NCI-H446 (cell line): ENCODE measurements at regions not wholly inside any gene's neighbourhood (a gene's known extent, or its start where the extent isn't known, plus 50 kb on each side); places are given as distances from the start of the nearest gene placed in this dataset.
"Not testable (repeated sequence)": the region's sequence is repeated elsewhere in the genome, so short reads cannot be mapped to it uniquely, and the experiment has no call there.

Source experiments
- DNase-seq, 2 experiments: peaks; one replicate each; lab custom pipeline; 2025; lab: John Stamatoyannopoulos, UW

- not testable (repeated sequence) for DNase-seq
Observed at GRCh38 chr7:121497545-121497944, 101.4 kb upstream of the FAM3C start.

GRCh38 chr7:121494516-121494915, 98.4 kb upstream of the FAM3C start:
- no peak for DNase-seq

DNA sequence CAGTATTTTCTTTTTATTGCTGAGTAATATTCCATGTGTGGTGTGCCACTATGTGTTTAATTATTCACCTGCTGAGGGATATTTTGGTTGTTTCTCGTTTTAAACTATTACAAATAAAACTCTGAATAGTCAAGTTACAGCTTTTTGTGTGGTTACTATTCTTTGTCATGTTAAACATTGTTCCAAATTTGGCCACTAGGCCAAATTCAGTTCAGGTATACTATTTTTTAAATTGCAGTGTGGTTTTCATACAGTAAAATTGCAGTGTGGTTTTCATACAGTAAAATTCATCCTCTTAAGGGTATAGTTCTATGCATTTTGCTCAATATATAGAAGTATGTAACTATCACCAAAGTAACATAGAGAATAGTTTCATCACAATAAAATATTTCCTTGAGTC, 97.4 kb upstream of the FAM3C start:
- no peak for DNase-seq

DNA sequence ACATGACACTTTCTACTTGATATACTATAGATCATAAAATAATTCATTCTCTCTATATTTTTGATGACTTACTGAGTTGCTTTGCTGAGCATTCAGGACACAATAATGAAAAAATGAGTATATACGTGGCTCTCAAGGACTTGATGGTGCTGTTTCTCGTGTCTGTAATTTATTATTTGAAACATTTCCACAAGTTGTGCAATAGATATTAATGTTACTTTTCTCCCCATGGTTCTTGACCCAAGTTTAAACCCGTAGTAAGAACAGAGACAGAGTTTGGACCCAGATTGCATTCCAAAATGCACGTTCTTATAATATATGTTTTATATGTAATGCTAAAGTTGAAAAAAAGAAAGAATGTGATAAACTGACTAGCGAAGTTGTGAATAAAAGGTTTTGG, 94.2 kb upstream of the FAM3C start:
- no peak for DNase-seq

GRCh38 chr7:121489440-121489839, 93.3 kb upstream of the FAM3C start:
- no peak for DNase-seq

DNA sequence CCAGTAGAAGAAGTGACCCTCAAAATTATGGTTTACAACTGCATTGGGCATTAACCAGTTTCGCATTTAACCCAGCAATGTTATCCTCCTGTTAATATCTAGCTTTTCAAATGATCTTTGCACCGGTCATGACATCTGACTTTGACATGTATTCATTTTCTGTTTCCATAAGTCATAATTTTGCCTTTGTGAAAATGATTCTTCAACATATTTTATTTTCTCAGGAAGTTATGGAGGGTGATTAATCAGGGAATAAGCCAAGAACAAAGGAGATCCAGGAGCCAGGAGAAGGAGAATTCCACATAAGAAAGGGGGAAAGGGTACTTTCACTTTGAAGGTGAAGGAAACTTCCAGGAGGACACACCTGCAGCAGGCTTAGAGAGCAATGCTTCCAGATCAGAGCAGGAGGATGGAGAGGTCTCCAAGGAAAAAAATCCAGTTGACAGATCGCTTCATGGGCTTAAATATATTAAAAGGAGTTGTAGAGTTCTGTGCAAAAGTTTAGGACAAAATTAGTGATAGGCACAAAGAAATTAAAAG, 92.1 kb upstream of the FAM3C start:
- no peak for DNase-seq

DNA sequence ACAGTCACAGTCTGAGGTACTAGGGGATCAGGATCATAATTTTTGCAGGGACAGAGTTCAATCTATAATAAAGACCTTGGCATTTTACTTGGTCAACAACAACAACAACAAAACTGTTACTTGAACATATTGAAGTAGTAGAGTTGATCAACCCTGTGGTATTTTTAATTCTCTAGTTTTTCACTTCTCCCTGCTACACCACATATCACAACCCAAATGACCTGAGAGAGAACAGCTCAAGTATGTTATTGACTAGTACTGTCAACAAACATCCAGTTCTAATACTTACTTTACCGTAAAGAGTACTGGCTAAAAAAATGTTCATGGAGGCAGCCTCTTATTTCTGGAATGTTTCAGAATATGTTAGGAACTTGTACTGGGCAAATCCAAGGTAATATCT, 90.5 kb upstream of the FAM3C start:
- no peak for DNase-seq

DNA sequence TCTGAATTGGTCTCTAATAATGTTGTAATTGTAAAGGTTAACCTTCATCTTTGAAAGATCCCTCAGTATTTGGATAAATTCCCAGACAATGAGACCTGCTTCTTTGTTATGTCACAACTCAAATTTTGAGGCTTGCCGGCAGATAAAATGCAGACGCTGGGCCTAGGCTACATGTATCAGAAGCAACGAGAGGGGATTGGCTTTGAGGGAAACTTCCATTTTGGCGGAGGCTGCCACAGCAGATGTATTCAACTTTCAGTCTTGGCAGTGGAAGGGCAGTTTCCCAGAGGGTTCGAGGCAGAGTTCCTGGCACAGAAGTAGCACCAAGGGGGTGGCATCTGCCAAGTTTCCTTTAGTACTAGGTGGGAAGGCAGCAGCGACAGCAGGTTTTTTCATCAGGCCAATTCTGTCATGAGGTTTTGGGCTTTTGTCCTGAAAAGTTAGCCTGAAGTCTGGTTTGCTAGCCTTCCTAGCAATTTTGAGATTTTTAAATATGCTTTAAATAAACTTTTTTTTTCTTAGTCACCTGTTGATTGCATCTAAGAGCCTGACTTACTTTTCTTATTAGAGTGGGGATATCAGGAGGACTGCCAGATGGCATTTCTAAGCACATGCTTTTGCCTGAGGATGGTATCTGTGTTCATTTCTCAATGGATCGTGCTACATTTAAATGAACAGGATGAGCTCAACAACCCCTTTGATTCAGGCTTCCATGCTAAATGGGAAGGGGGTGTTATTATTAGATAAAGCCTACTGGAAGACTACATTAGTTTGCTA, 89.5 kb upstream of the FAM3C start:
- peak; percentile 96 to 98 for DNase-seq

- no peak for DNase-seq
Observed at GRCh38 chr7:121484089-121484763, 88.1 kb upstream of the FAM3C start.

GRCh38 chr7:121480566-121481335, 84.6 kb upstream of the FAM3C start:
- DNase-seq: no peak

- no peak for DNase-seq
Observed at GRCh38 chr7:121480058-121480457, 84.0 kb upstream of the FAM3C start.

- DNase-seq: no peak
Observed at GRCh38 chr7:121479466-121479865, 83.4 kb upstream of the FAM3C start.

GRCh38 chr7:121475806-121476205, 79.7 kb upstream of the FAM3C start:
- no peak for DNase-seq

- no peak for DNase-seq
Observed at GRCh38 chr7:121474301-121474673, 78.2 kb upstream of the FAM3C start.

GRCh38 chr7:121473645-121474300, 77.7 kb upstream of the FAM3C start:
- DNase-seq: no peak

DNA sequence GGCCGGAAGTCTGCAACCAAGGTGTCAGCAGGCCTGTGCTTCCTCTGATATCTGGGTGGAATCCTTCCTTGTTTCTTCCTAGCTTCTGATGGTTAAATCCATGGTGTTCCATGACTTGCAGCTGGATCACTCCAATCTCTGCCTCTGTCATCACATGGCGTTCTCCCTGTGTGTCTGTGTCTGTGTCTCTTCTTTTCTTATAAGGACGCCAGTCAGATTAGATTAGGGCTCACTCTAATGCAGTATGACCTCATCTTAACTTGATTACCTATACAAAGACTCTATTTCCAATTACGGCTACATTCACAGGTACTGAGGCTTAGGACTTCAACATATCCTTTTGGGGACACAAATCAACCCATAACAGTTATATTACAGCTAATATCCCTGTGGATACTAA, 70.3 kb upstream of the FAM3C start:
- DNase-seq: no peak

GRCh38 chr7:121459148-121459547, 63.0 kb upstream of the FAM3C start:
- peak; percentile 7 to 63 for DNase-seq

GRCh38 chr7:121456785-121457359, 60.8 kb upstream of the FAM3C start:
- DNase-seq: no peak

DNA sequence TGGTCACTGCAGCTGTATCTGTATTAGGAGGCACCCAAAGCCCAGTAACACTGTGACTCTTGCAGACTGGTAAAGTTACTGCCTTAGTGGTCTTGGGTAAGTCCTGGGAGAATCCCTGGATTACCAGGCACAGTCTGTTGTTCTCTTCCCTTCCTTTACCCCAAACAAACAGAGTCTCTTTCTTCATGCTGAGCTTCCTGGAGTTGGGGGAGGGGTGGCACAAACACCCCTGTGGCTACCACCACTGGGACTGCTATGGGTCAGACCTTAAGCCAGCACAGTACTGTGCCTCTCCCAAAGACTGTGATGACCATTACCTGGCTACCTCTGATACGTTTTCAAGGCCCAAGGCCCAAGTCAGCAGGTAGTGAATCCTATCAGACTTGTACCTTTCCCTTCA, 59.9 kb upstream of the FAM3C start:
- no peak for DNase-seq

DNA sequence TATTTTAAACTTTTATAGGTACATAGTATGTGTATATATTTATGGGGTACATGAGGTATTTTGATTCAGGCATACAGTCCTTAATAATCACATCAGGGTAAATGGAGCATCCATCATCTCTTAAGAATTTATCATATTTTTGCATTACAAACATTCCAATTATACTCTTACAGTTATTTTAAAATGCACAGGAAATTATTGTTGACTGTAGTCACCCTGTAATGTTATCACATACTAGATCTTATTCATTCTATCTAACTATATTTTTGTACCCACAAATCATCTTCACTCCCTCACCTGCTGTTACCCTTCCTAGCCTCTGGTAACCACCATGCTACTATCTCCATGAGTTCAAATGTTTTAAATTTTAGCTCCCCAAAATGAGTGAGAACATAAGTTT, 56.3 kb upstream of the FAM3C start:
- no peak for DNase-seq

DNA sequence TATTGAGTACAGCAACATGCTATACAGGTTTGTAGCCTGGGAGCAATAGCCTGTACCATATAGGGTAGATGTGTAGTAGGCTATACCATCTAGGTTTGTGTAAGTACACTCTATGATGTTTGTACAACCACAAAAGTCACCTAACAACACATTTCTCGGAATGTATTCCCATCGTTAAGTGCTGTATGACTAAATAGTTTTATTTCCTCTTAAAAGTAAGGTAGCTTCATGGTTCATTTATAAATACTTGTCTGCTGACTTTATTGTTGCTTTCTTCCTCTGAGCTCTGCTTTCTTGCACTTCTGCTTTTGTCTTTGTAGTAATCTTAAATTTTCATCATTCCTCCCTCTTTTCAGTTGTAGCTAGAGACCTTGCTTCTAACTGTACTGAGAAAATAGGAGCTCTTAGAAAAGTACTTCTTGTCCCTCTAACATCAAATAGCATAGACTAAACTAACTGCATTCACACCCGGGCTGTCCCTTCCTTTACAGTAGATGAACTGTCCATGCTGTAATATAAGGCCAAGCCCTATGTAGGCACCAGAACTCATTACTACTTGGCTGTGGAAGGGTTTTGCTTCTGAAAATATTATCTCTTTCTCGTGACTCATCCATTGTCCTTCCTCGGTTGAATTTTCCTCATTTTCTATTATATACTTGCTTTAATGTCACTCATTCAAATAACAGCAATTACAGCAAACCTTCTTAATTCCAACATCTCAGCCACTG, 55.4 kb upstream of the FAM3C start:
- DNase-seq: no peak
